GM23248 (cell line): ENCODE measurements at regions not wholly inside any gene's neighbourhood (a gene's known extent, or its start where the extent isn't known, plus 50 kb on each side); places are given as distances from the start of the nearest gene placed in this dataset.

ENCODE experiments used
- DNase-seq: peaks from one replicate; pipeline ENCODE4 v3.0.0-alpha.2; 2015
- H2AFZ ChIP-seq: fragments of 200-600 bp; sonication (generic); 2 replicates; pipeline ENCODE4 v1.6.1; 2016; ENCODE audit warnings: antibody characterized with exemption
- H3F3A ChIP-seq: fragments of 200-600 bp; sonication (generic); 2 replicates; pipeline ENCODE4 v1.6.1; 2016; ENCODE audit warnings: mild to moderate bottlenecking, antibody characterized with exemption, mixed run types; ENCODE audit not compliant: insufficient read depth
- H3K27ac ChIP-seq: fragments of 200-600 bp; sonication (generic); 2 replicates; pipeline ENCODE4 v1.5.1; 2016; ENCODE audit warnings: mild to moderate bottlenecking
- H3K27me3 ChIP-seq: fragments of 200-600 bp; sonication (generic); replicated peaks from 2 replicates; pipeline ENCODE4 v1.6.1; 2016; ENCODE audit warnings: mild to moderate bottlenecking; ENCODE audit not compliant: insufficient read depth
- H3K36me3 ChIP-seq: fragments of 200-600 bp; sonication (generic); 2 replicates; pipeline ENCODE4 v1.6.1; 2016; ENCODE audit warnings: low read depth, mild to moderate bottlenecking
- H3K4me1 ChIP-seq: fragments of 200-600 bp; sonication (generic); 2 replicates; pipeline ENCODE4 v1.6.1; 2016; ENCODE audit warnings: mild to moderate bottlenecking; ENCODE audit not compliant: insufficient read depth
- H3K4me2 ChIP-seq: fragments of 200-600 bp; sonication (generic); one replicate; pipeline ENCODE4 v1.6.1; 2016; ENCODE audit warnings: mild to moderate bottlenecking; ENCODE audit not compliant: unreplicated experiment
- H3K4me3 ChIP-seq: fragments of 200-600 bp; sonication (generic); 2 replicates; pipeline ENCODE4 v1.5.1; 2016; ENCODE audit warnings: mild to moderate bottlenecking
- H3K79me2 ChIP-seq: fragments of 200-600 bp; sonication (generic); 2 replicates; pipeline ENCODE4 v1.6.1; 2016; ENCODE audit warnings: mild to moderate bottlenecking; ENCODE audit not compliant: insufficient read depth
- H3K9ac ChIP-seq: fragments of 200-600 bp; sonication (generic); 2 replicates; pipeline ENCODE4 v1.6.1; 2016; ENCODE audit warnings: mild to moderate bottlenecking
- H3K9me2 ChIP-seq: fragments of 200-600 bp; sonication (generic); 2 replicates; pipeline ENCODE4 v1.6.1; 2016; ENCODE audit warnings: mixed run types, mild to moderate bottlenecking, moderate library complexity; ENCODE audit not compliant: insufficient read depth
- H3K9me3 ChIP-seq: fragments of 200-600 bp; sonication (generic); one replicate; pipeline ENCODE4 v1.6.1; 2017; ENCODE audit warnings: low read depth
- H4K20me1 ChIP-seq: fragments of 200-600 bp; sonication (generic); 2 replicates; pipeline ENCODE4 v1.6.0; 2016; ENCODE audit not compliant: insufficient read depth
- EZH2 ChIP-seq: fragments of 200-600 bp; sonication (generic); IDR thresholded peaks from 2 replicates; pipeline ENCODE4 v1.6.1; 2018; ENCODE audit warnings: antibody characterized with exemption, mild to moderate bottlenecking; ENCODE audit not compliant: insufficient read depth, poor library complexity, severe bottlenecking
- EZH2phosphoT487 ChIP-seq: fragments of 200-600 bp; sonication (generic); IDR thresholded peaks from 2 replicates; pipeline ENCODE4 v1.6.1; 2018; ENCODE audit warnings: antibody characterized with exemption, moderate library complexity, mild to moderate bottlenecking, low read depth; ENCODE audit not compliant: insufficient read depth
- WGBS, 2 experiments: methylation state at CpG; one replicate each; pipeline ENCODE4 v1.1.6; 2015 to 2017; ENCODE audit warnings: low lambda C conversion rate in 2 of 2, low coverage in 1 of 2; ENCODE audit errors: missing lambda C conversion rate in 2 of 2; 5-methylcytosine and 5-hydroxymethylcytosine counted together
- in situ Hi-C: fragments of 300-500 bp; cut with MboI; formaldehyde crosslinking; loops from 2 replicates; pipeline ENCODE4 v1.15.0; 2020

GRCh38 chr1:110783292-110783918, 89.5 kb upstream of the CD53 start:
- peak; percentile 62 for DNase-seq
- no peak for TF ChIP-seq EZH2
- TF ChIP-seq EZH2phosphoT487 = no peak
- 0 to 1% methylated on average over 5 of the region's 5 CpGs for WGBS, 2 experiments
- Histone ChIP-seq H2AFZ (no peak overlapping the region), H4K20me1 (no peaks in the 10 kb centered on the region), H3K36me3 (no peaks in the 10 kb centered on the region), H3K9ac (no peak overlapping the region), H3K9me3 (no peaks in the 10 kb centered on the region), H3K4me3 (no peak overlapping the region), H3K9me2 (no peaks in the 10 kb centered on the region), H3K4me2 (no peak overlapping the region), H3K4me1 (no peaks in the 10 kb centered on the region), H3F3A (no peaks in the 10 kb centered on the region), H3K79me2 (no peaks in the 10 kb centered on the region), H3K27ac (no peak overlapping the region), H3K27me3 (peaks cover 13% of the 10 kb centered on the region)
- in situ Hi-C loops = loop anchor here (10.0 kb wide), 1 partner anchor 149 kb away; no protein-coding TSS in a partner anchor

- no peak overlapping the region for H3K4me3 ChIP-seq
- no peaks in the 10 kb centered on the region for H3K4me1 ChIP-seq
- H4K20me1 ChIP-seq = no peaks in the 10 kb centered on the region
- H3K27me3 ChIP-seq = peaks cover 17% of the 10 kb centered on the region
- no peak overlapping the region for H2AFZ ChIP-seq
- DNase-seq = no peak
- H3K9me2 ChIP-seq = no peaks in the 10 kb centered on the region
- H3F3A ChIP-seq = no peaks in the 10 kb centered on the region
- H3K9ac ChIP-seq = no peak overlapping the region
- H3K36me3 ChIP-seq = no peaks in the 10 kb centered on the region
- H3K4me2 ChIP-seq = no peak overlapping the region
- 49 to 51% methylated on average over 2 of the region's 2 CpGs for WGBS, 2 experiments
- TF ChIP-seq EZH2 (no peak), EZH2phosphoT487 (no peak)
- H3K79me2 ChIP-seq = no peaks in the 10 kb centered on the region
- H3K9me3 ChIP-seq = no peaks in the 10 kb centered on the region
- in situ Hi-C loops = loop anchor here (10.0 kb wide), 1 partner anchor 147 kb away; no protein-coding TSS in a partner anchor
- H3K27ac ChIP-seq = no peak overlapping the region
Measured at GRCh38 chr1:110781525-110781924, 91.4 kb upstream of the CD53 start.

- no peaks in the 10 kb centered on the region for H3F3A ChIP-seq
- peaks cover 17% of the 10 kb centered on the region for H3K27me3 ChIP-seq
- 17 to 18% methylated on average over 31 of the region's 31 CpGs for WGBS, 2 experiments
- H3K4me1 ChIP-seq = no peaks in the 10 kb centered on the region
- H4K20me1 ChIP-seq = no peaks in the 10 kb centered on the region
- no peak overlapping the region for H2AFZ ChIP-seq
- DNase-seq = peak; percentile 78
- H3K4me3 ChIP-seq = no peak overlapping the region
- no peak overlapping the region for H3K9ac ChIP-seq
- no peaks in the 10 kb centered on the region for H3K9me3 ChIP-seq
- no peaks in the 10 kb centered on the region for H3K36me3 ChIP-seq
- in situ Hi-C loops = loop anchor here (10.0 kb wide), 1 partner anchor 146 kb away; no protein-coding TSS in a partner anchor
- TF ChIP-seq EZH2phosphoT487 (no peak), EZH2 (no peak)
- no peaks in the 10 kb centered on the region for H3K9me2 ChIP-seq
- H3K4me2 ChIP-seq = no peak overlapping the region
- no peak overlapping the region for H3K27ac ChIP-seq
- no peaks in the 10 kb centered on the region for H3K79me2 ChIP-seq
Measured at GRCh38 chr1:110780600-110781484, 92.1 kb upstream of the CD53 start.

GRCh38 chr1:110779636-110780035, 93.3 kb upstream of the CD53 start:
- Histone ChIP-seq H3K4me3 (no peak overlapping the region), H3K79me2 (no peaks in the 10 kb centered on the region), H3K9me2 (no peaks in the 10 kb centered on the region), H3K9me3 (no peaks in the 10 kb centered on the region), H3K4me1 (no peaks in the 10 kb centered on the region), H3K4me2 (no peak overlapping the region), H3K9ac (no peak overlapping the region), H2AFZ (no peak overlapping the region), H3K27me3 (peaks cover 17% of the 10 kb centered on the region), H4K20me1 (no peaks in the 10 kb centered on the region), H3K36me3 (no peaks in the 10 kb centered on the region), H3K27ac (no peak overlapping the region), H3F3A (no peaks in the 10 kb centered on the region)
- in situ Hi-C loops = loop anchor here (10.0 kb wide), 1 partner anchor 145 kb away; no protein-coding TSS in a partner anchor
- 14 to 21% methylated on average over 3 of the region's 3 CpGs for WGBS, 2 experiments
- no peak for TF ChIP-seq EZH2
- TF ChIP-seq EZH2phosphoT487 = no peak
- no peak for DNase-seq
